ENCODE measurements at regions not wholly inside any gene's neighbourhood (a gene's known extent, or its start where the extent isn't known, plus 50 kb on each side); places are given as distances from the start of the nearest gene placed in this dataset.
A peak's percentile ranks its signal among the peaks of the same experiment; 100 is the strongest.

- intact Hi-C loops (cut with DNase I, micrococcal nuclease) = no loop called here
- no peak for ATAC-seq
- no peak for DNase-seq
These were observed 139.5 kb downstream of the ZNF326 start for GRCh38 chr1:90134175-90134955.

- DNase-seq (peak in 1 of 2 donors; percentile 31), ATAC-seq (peak; percentile 87)
- intact Hi-C loops (cut with DNase I, micrococcal nuclease) = no loop called here
These were observed 138.2 kb downstream of the ZNF326 start for GRCh38 chr1:90133133-90133532.

GRCh38 chr1:90132306-90132705 is 137.4 kb downstream of the ZNF326 start:
- DNase-seq = no peak
- intact Hi-C loops (cut with DNase I, micrococcal nuclease) = no loop called here
- ATAC-seq = no peak

DNA sequence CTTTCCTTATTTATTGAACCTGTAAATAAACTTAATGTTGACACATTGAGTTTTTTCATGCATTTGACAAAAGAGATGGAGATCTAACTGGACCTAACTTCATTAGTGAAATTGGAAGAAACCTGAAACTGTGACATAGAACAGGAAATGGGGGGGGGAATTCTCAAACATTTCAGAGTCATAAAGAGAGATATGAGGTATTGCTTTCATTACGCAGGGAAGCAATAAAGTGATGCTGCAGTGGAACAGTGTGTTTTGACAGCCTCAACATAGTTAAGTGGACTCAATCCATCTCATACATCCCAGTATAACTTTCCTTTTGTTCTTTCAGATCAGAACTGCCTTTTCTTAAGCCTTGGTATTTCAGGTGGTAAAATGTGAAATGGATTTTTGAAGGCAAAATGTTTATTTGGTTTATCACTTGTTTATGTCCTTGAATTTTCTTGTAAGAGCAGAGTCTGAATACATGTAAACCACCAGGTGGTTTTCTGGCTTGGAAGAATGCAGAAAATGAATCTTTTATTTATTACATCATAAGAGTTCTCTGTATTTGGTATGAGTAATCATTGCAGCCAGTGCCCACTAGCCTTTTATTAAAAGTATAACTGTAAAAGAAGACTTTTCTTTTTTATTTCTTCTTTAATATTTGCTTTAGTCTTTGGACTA is 132.5 kb downstream of the ZNF326 start:
- DNase-seq = no peak
- ATAC-seq = peak; percentile 66
- intact Hi-C loops (cut with DNase I, micrococcal nuclease) = no loop called here

DNA sequence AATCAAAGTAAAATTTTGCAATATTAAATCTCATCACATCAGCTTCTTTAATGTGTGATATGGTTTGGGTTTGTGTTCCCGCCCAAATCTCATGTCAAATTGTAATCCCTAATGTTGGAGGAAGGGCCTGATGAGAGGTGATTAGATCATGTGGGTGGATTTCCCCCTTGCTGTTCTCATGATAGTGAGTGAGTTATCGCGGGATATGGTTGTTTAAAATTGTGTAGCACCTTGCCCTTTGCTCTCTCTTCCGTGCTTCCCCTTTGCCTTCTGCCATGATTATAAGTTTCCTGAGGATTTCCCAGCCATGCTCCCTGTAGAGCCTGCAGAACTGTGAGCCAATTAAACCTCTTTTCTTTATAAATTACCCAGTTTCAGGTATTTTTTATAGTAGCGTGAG is 131.9 kb downstream of the ZNF326 start:
- peak; percentile 30 for ATAC-seq
- intact Hi-C loops (cut with DNase I, micrococcal nuclease) = no loop called here
- no peak for DNase-seq

GRCh38 chr1:90122654-90123340 is 127.9 kb downstream of the ZNF326 start:
- DNase-seq (peak in 1 of 2 donors; percentile 7), ATAC-seq (no peak)
- intact Hi-C loops (cut with DNase I, micrococcal nuclease) = no loop called here

DNA sequence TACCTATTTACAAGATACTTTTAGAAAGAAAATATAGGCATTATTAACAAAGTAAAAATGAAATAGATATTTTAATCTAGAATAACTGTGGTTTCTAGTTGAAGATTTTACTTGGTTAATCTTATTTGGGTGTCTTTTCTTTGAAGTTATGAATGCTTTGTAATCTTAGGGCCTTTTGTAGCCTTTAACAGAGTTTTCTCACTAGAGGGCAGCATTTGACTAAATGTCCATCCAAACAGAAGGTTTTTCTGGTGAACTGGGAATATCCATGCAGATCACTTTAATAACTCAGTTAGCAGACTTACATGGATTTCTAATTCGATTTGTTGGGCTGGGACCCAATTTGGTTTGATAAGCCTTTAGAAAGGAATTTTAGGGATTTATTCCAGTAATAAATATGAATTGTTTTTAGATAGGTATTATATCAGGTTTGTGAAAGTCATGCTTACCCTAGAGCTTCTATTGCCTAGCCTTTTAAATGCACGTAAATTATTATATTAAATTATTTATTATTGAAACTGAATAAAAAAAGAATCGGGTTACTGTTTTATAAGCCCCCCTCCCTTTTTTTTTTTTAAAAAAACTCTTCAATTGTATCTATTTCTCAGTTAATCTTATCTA is 119.7 kb downstream of the ZNF326 start:
- ATAC-seq (peak; percentile 61), DNase-seq (no peak)
- intact Hi-C loops (cut with DNase I, micrococcal nuclease) = no loop called here

DNA sequence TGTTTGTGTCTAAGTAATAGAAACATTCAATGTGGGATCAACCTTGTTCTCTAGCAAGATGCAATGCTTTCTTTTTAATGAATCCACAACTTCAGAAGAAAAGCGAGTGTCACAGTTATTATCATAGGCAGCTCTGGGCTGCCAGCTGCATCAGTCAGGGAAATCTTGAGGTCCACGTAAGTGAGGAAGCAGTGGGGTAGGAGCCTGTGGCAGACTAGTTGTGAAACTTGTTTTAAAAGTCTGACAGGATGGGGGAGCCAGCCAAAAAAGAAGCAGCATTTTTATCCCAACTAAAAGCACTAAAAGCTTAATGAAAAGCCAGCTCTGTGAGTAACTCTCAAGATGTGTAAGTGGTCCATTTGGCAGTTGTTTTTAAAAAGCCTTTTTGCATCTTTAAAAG is 113.1 kb downstream of the ZNF326 start:
- intact Hi-C loops (cut with DNase I, micrococcal nuclease) = no loop called here
- DNase-seq = no peak
- ATAC-seq = no peak

DNA sequence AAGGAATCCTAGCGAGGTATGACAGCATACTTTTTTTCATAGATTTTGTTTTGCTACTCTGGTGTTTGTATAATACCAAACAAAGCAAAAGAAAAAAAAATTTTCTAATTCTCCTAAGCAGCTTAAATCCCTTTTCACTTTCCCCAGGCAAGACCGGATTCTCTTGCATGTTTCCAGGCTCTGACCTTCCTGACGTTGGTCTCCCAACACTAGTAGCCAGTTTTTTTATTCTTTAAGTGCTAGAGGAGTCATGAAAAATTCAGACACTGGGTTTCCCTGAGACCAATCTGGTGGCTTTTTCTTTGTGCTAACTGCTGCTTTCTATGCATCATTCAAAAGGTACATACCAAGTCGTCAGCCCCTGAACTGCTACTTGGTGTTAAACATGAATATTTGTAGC is 111.4 kb downstream of the ZNF326 start:
- ATAC-seq = no peak
- intact Hi-C loops (cut with DNase I, micrococcal nuclease) = no loop called here
- no peak for DNase-seq

DNA sequence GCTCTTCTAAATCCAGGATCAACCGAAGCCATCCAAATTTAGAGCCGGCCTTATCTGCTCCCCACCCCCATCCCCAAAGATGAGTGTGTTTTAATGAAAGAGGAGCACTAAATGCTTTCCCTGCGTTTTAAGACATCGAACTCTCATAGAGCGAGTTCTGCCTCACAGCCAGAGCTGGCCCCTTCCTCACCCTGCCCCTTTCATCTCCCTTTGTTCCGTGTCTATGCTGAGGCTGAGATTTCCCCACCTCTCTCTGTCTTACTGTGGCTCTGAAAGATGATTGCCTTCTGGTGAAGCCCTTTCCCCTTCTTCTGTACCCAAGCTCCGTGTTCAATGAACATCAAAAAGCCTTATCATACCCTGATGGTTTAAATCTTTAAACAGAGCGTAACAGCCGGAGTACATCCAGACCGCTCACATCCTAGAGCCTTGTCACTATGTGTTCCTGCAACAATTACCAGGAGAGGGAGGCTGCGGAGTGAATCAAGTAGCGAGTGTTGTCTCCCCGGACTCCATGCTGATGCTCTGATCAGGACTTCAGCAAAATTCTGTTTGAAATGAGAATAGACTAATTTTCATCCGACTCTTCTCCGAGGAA is 110.1 kb downstream of the ZNF326 start:
- DNase-seq = no peak
- intact Hi-C loops (cut with DNase I, micrococcal nuclease) = no loop called here
- no peak for ATAC-seq

GRCh38 chr1:90100566-90100965 is 105.7 kb downstream of the ZNF326 start:
- no peak for ATAC-seq

DNA sequence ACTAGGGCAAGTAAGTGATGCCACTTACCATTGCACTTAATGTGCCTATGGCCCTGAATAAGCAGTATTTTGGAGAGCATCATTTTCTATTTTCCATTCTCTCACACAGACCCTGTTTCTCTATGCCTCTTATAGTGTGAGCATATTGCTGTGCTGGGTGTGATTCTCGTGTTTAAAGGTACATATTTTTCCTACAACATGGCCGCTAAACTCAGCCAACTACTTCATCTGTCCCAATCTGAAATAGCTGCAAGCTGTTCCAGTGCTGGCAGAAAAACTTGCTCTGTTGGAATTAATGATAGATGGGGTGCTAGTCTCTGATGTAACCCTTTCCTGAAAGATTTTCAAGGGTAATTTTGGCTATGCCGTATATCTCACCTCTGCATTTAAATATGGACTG is 97.5 kb downstream of the ZNF326 start:
- ATAC-seq (no peak), DNase-seq (no peak)
- intact Hi-C loops (cut with DNase I, micrococcal nuclease) = no loop called here

More at GRCh38 chr1:90100566-90100965, 105.7 kb downstream of the ZNF326 start:
- intact Hi-C loops (cut with DNase I, micrococcal nuclease) = no loop called here
- no peak for DNase-seq

Measured in left colon (tissue), 2 donors.